K562 (cell line): ENCODE measurements at regions not wholly inside any gene's neighbourhood (a gene's known extent, or its start where the extent isn't known, plus 50 kb on each side); places are given as distances from the start of the nearest gene placed in this dataset.

Experiments
- CAMTA2 ChIP-seq: fragments of 250-450 bp; sonication (Bioruptor Pico); conservative IDR thresholded peaks from 2 replicates; pipeline ENCODE4 v1.5.1; 2022
- EP300 ChIP-seq: IDR thresholded peaks from 2 replicates; pipeline ENCODE4 v1.6.1; 2012; ENCODE audit warnings: low read length, improper control_type of control experiment
- HIVEP1 ChIP-seq: fragments of 250-450 bp; sonication (Bioruptor Pico); IDR thresholded peaks from 2 replicates; pipeline ENCODE4 v1.4.0; 2020; ENCODE audit warnings: mild to moderate bottlenecking
- MTA3 ChIP-seq: fragments of 450-650 bp; formaldehyde crosslinking; IDR thresholded peaks from 2 replicates; pipeline ENCODE4 v1.6.1; 2017; ENCODE audit warnings: mild to moderate bottlenecking, borderline replicate concordance
- NFIC ChIP-seq: fragments of 450-650 bp; IDR thresholded peaks from 2 replicates; pipeline ENCODE4 v1.6.1; 2017; ENCODE audit warnings: mild to moderate bottlenecking, inconsistent platforms
- RNF2 ChIP-seq: sonication (generic); IDR thresholded peaks from 2 replicates; pipeline ENCODE4 v1.6.1; 2016
- SIN3A ChIP-seq, 2 experiments: fragments of 150-350 bp in 1 of 2; IDR thresholded peaks; 2 replicates each; pipeline ENCODE4 v1.6.1; 2011 to 2016; ENCODE audit warnings: borderline replicate concordance in 2 of 2, low read depth in 2 of 2, low read length in 2 of 2, mild to moderate bottlenecking in 2 of 2, moderate library complexity in 2 of 2; ENCODE audit not compliant: control insufficient read depth in 1 of 2
- SMC3 ChIP-seq: conservative IDR thresholded peaks from 2 replicates; pipeline ENCODE4 v1.6.1; 2011; ENCODE audit warnings: low read depth, low read length, improper control_type of control experiment; ENCODE audit not compliant: insufficient read depth
- SRF ChIP-seq, 2 experiments: fragments of 250-450, 450-650 bp in 1 of 2; sonication (Bioruptor Pico) in 1 of 2; sonication (generic) in 1 of 2; formaldehyde crosslinking; IDR thresholded peaks; 2 replicates each; pipeline versions ENCODE4 v1.5.0 to v1.5.1; 2020 to 2022; ENCODE audit warnings: mild to moderate bottlenecking in 1 of 2, missing genetic modification reagents in 1 of 2
- ZFX ChIP-seq: sonication (generic); formaldehyde crosslinking; IDR thresholded peaks from 2 replicates; pipeline ENCODE4 v1.8.0; 2022; ENCODE audit warnings: mild to moderate bottlenecking, missing genetic modification reagents, moderate library complexity
- TF ChIP-seq, protein P1 (sequence below), 3 experiments: IDR thresholded peaks in 2 of 3; conservative IDR thresholded peaks in 1 of 3; 2 replicates each; pipeline ENCODE4 v1.5.1; 2011 to 2012; ENCODE audit warnings: low read length in 3 of 3, mild to moderate bottlenecking in 3 of 3, control low read depth in 2 of 3, improper control_type of control experiment in 1 of 3, inconsistent platforms in 1 of 3, low read depth in 1 of 3, mixed read lengths in 1 of 3, moderate library complexity in 1 of 3; ENCODE audit not compliant: insufficient read depth in 2 of 3
- TF ChIP-seq, protein P2 (sequence below): fragments of 450-650 bp; IDR thresholded peaks from 2 replicates; pipeline ENCODE4 v1.6.1; 2016; ENCODE audit warnings: mild to moderate bottlenecking
- TF ChIP-seq, protein P3 (sequence below): sonication (generic); formaldehyde crosslinking; IDR thresholded peaks from 2 replicates; pipeline ENCODE4 v1.9.0; 2022; ENCODE audit warnings: mild to moderate bottlenecking, missing genetic modification reagents

DNA sequence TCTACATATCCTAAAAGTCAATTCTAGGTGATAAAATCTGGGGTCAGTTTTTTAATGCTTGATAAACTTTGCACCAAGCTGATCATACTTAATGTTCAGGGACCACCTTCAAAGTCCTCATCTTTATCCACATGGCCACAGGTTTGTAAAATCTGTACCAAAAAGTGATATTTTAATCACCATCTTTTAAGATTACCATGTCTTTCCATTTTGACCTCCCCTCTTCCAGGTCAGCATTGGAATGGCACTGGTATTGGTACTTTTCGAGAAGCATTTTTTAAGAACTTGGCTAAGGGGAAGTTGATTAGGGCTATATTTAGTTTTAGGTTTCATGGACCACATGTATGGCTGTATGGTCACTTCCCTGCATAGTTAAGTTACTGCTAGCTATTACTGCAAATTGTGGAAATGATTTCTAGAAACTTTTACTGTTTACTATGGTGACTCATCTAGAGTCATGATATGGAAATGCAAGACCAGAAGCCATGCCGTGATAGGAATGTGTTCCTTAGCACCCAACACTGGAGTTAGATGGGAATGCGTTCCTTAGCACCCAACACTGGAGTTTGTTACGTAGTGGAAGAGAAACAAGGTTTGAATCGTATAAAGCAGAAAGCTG lies 50.8 kb upstream of the ABLIM1 start:
- no peak for TF ChIP-seq SMC3
- no peak for TF ChIP-seq HIVEP1 (CRISPR knock-in tag)
- TF ChIP-seq SIN3A (IDR thresholded peaks at IDR 0.05; ENCODE audit: borderline replicate concordance in 2 of 2, control insufficient read depth in 1 of 2, low read depth in 2 of 2, low read length in 2 of 2) = no peak
- TF ChIP-seq, protein P1, sequence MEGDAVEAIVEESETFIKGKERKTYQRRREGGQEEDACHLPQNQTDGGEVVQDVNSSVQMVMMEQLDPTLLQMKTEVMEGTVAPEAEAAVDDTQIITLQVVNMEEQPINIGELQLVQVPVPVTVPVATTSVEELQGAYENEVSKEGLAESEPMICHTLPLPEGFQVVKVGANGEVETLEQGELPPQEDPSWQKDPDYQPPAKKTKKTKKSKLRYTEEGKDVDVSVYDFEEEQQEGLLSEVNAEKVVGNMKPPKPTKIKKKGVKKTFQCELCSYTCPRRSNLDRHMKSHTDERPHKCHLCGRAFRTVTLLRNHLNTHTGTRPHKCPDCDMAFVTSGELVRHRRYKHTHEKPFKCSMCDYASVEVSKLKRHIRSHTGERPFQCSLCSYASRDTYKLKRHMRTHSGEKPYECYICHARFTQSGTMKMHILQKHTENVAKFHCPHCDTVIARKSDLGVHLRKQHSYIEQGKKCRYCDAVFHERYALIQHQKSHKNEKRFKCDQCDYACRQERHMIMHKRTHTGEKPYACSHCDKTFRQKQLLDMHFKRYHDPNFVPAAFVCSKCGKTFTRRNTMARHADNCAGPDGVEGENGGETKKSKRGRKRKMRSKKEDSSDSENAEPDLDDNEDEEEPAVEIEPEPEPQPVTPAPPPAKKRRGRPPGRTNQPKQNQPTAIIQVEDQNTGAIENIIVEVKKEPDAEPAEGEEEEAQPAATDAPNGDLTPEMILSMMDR (IDR thresholded peaks at IDR 0.05 in 2 of 3, conservative IDR thresholded peaks at IDR 0.05 in 1 of 3; ENCODE audit: insufficient read depth in 2 of 3, low read depth in 1 of 3, low read length in 3 of 3) = no peak
- TF ChIP-seq, protein P2, sequence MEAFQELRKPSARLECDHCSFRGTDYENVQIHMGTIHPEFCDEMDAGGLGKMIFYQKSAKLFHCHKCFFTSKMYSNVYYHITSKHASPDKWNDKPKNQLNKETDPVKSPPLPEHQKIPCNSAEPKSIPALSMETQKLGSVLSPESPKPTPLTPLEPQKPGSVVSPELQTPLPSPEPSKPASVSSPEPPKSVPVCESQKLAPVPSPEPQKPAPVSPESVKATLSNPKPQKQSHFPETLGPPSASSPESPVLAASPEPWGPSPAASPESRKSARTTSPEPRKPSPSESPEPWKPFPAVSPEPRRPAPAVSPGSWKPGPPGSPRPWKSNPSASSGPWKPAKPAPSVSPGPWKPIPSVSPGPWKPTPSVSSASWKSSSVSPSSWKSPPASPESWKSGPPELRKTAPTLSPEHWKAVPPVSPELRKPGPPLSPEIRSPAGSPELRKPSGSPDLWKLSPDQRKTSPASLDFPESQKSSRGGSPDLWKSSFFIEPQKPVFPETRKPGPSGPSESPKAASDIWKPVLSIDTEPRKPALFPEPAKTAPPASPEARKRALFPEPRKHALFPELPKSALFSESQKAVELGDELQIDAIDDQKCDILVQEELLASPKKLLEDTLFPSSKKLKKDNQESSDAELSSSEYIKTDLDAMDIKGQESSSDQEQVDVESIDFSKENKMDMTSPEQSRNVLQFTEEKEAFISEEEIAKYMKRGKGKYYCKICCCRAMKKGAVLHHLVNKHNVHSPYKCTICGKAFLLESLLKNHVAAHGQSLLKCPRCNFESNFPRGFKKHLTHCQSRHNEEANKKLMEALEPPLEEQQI = no peak
- TF ChIP-seq CAMTA2 (CRISPR knock-in tag) = no peak
- TF ChIP-seq, protein P3, sequence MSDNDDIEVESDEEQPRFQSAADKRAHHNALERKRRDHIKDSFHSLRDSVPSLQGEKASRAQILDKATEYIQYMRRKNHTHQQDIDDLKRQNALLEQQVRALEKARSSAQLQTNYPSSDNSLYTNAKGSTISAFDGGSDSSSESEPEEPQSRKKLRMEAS (CRISPR knock-in tag) = no peak
- no peak for TF ChIP-seq ZFX
- no peak for TF ChIP-seq RNF2
- no peak for TF ChIP-seq MTA3
- TF ChIP-seq NFIC = no peak
- TF ChIP-seq SRF (CRISPR knock-in tag; IDR thresholded peaks at IDR 0.05) = no peak
- TF ChIP-seq EP300 = no peak
